GM12878 (cell line): ENCODE measurements at regions not wholly inside any gene's neighbourhood (a gene's known extent, or its start where the extent isn't known, plus 50 kb on each side); places are given as distances from the start of the nearest gene placed in this dataset.

ENCODE experiments used
- ATAC-seq: fragments of 200-7000 bp; cut with Tn5 transposase; 3 replicates; pipeline ENCODE4 v1.9.1; 2020; ENCODE audit warnings: mild to moderate bottlenecking, moderate library complexity
- BruUV-seq: library from RNA; stranded (reverse); fragments of 400-500 nt; replicated peaks from 2 replicates; lab custom pipeline; 2021; lab: Mats Ljungman, UMichigan
- CTCF ChIA-PET: fragments of 300-600 bp; sonication (Branson Sonifier 250); formaldehyde crosslinking; extraction: SDS; loops from one replicate; lab custom pipeline; 2021; ENCODE audit warnings: inconsistent platforms; lab: Yijun Ruan, JAX
- POLR2A ChIA-PET: fragments of 350-600 bp; formaldehyde crosslinking; extraction: SDS; loops from one replicate; lab custom pipeline; 2021; ENCODE audit warnings: inconsistent platforms; lab: Charles Lee
- RAD21 ChIA-PET: fragments of 300-600 bp; sonication (Branson Sonifier 250); formaldehyde crosslinking; loops from one replicate; lab custom pipeline; 2023; ENCODE audit warnings: antibody characterized with exemption; ENCODE audit not compliant: unreplicated experiment; lab: Charles Lee
- SMC1A ChIA-PET: fragments of 300-600 bp; sonication (Branson Sonifier 250); formaldehyde crosslinking; loops from one replicate; lab custom pipeline; 2023; ENCODE audit not compliant: unreplicated experiment, uncharacterized antibody; lab: Charles Lee
- DNase-seq: peaks from one replicate; pipeline ENCODE4 v3.0.0-alpha.2; 2011; ENCODE audit warnings: low read depth, low spot score
- FAIRE-seq: peaks from 3 replicates; lab custom pipeline; 2011; peaks lifted over from hg19 to GRCh38; lab: Jason Lieb, UNC
- H2AFZ ChIP-seq: 2 replicates; pipeline ENCODE4 v1.6.0; 2011; ENCODE audit warnings: low read depth, low read length, control low read depth; ENCODE audit not compliant: control insufficient read depth
- H3K27ac ChIP-seq: 2 replicates; pipeline ENCODE4 v1.5.1; 2011; ENCODE audit warnings: control low read depth; ENCODE audit not compliant: control insufficient read depth, insufficient read depth
- H3K27me3 ChIP-seq, 2 experiments: replicated peaks in 1 of 2; 2 replicates each; pipeline versions ENCODE4 v1.6.0 to v1.6.1; 2011; ENCODE audit warnings: low read length in 1 of 2; ENCODE audit not compliant: control insufficient read depth in 2 of 2, insufficient read depth in 2 of 2
- H3K36me3 ChIP-seq, 2 experiments: 2 replicates each; pipeline ENCODE4 v1.5.1; 2011; ENCODE audit warnings: low read length in 1 of 2; ENCODE audit not compliant: control insufficient read depth in 2 of 2, insufficient read depth in 2 of 2
- H3K4me1 ChIP-seq: 2 replicates; pipeline ENCODE4 v1.6.1; 2011; ENCODE audit warnings: mild to moderate bottlenecking, low read length, moderate library complexity, mixed read lengths; ENCODE audit not compliant: control insufficient read depth, insufficient read depth
- H3K4me2 ChIP-seq: 2 replicates; pipeline ENCODE4 v1.6.0; 2011; ENCODE audit warnings: control low read depth; ENCODE audit not compliant: control insufficient read depth, insufficient read depth
- H3K4me3 ChIP-seq: fragments of 200-600 bp; sonication (generic); 2 replicates; pipeline ENCODE4 v1.5.1; 2016
- H3K79me2 ChIP-seq: 2 replicates; pipeline ENCODE4 v1.6.0; 2011; ENCODE audit warnings: low read length; ENCODE audit not compliant: control insufficient read depth, insufficient read depth
- H3K9ac ChIP-seq: 2 replicates; pipeline ENCODE4 v1.8.0; 2011; ENCODE audit warnings: low read length, control low read depth, mixed read lengths; ENCODE audit not compliant: control insufficient read depth, insufficient read depth
- H3K9me3 ChIP-seq: replicated peaks from 3 replicates; pipeline ENCODE4 v1.5.1; 2011; ENCODE audit warnings: mild to moderate bottlenecking, low read length; ENCODE audit not compliant: control insufficient read depth, insufficient read depth
- H4K20me1 ChIP-seq: 2 replicates; pipeline ENCODE4 v1.6.0; 2011; ENCODE audit not compliant: control insufficient read depth, insufficient read depth
- BCL11A ChIP-seq: IDR thresholded peaks from 2 replicates; pipeline ENCODE4 v1.6.1; 2011; ENCODE audit warnings: low read depth, low read length
- CHD2 ChIP-seq: IDR thresholded peaks from 2 replicates; pipeline ENCODE4 v1.6.1; 2011; ENCODE audit warnings: low read depth, low read length, improper control_type of control experiment, borderline replicate concordance
- CREB1 ChIP-seq: IDR thresholded peaks from 2 replicates; pipeline ENCODE4 v1.6.1; 2012; ENCODE audit warnings: low read depth, mild to moderate bottlenecking, inconsistent platforms
- EP300 ChIP-seq, 2 experiments: fragments of 150-350 bp in 1 of 2; IDR thresholded peaks; 2 replicates each; pipeline ENCODE4 v1.6.1; 2011 to 2012; ENCODE audit warnings: low read depth in 2 of 2, low read length in 2 of 2, borderline replicate concordance in 1 of 2, improper control_type of control experiment in 1 of 2, inconsistent platforms in 1 of 2; ENCODE audit not compliant: control insufficient read depth in 1 of 2
- FOS ChIP-seq: IDR thresholded peaks from 3 replicates; pipeline ENCODE4 v1.6.1; 2011; ENCODE audit warnings: borderline replicate concordance; ENCODE audit not compliant: insufficient read length; ENCODE audit errors: extremely low read depth
- KDM1A ChIP-seq: fragments of 200-600 bp; sonication (generic); IDR thresholded peaks from 2 replicates; pipeline ENCODE4 v1.6.1; 2016; ENCODE audit warnings: borderline replicate concordance
- MTA3 ChIP-seq: IDR thresholded peaks from 2 replicates; pipeline ENCODE4 v1.6.1; 2012; ENCODE audit warnings: low read length, inconsistent platforms, borderline replicate concordance
- POLR2A ChIP-seq: IDR thresholded peaks from 2 replicates; pipeline ENCODE4 v1.6.1; 2011; ENCODE audit warnings: low read depth, mild to moderate bottlenecking, low read length
- RCOR1 ChIP-seq: conservative IDR thresholded peaks from 2 replicates; pipeline ENCODE4 v1.6.1; 2012; ENCODE audit warnings: low read depth, low read length, improper control_type of control experiment
- SMAD1 ChIP-seq: fragments of 450-650 bp; IDR thresholded peaks from 2 replicates; pipeline ENCODE4 v1.6.1; 2018; ENCODE audit warnings: mild to moderate bottlenecking, low read depth; ENCODE audit not compliant: partially characterized antibody
- TARDBP ChIP-seq: IDR thresholded peaks from 2 replicates; pipeline ENCODE4 v1.6.1; 2016; ENCODE audit warnings: borderline replicate concordance
- TCF7 ChIP-seq: IDR thresholded peaks from 2 replicates; pipeline ENCODE4 v1.6.1; 2014; ENCODE audit warnings: antibody characterized with exemption, borderline replicate concordance
- ZSCAN29 ChIP-seq: fragments of 450-650 bp; IDR thresholded peaks from 2 replicates; pipeline ENCODE4 v1.6.1; 2017; ENCODE audit warnings: mild to moderate bottlenecking, moderate library complexity
- WGBS: methylation state at CpG from one replicate; pipeline ENCODE4 v1.1.6; 2016; ENCODE audit warnings: low lambda C conversion rate; ENCODE audit not compliant: insufficient replicate concordance, insufficient coverage; ENCODE audit errors: missing lambda C conversion rate; 5-methylcytosine and 5-hydroxymethylcytosine counted together
- in situ Hi-C: fragments of 300-500 bp; cut with MboI; formaldehyde crosslinking; loops from 9 replicates; pipeline ENCODE4 v1.14.3; 2018; ENCODE audit warnings: mixed read lengths
- intact Hi-C: fragments of 100-400 bp; cut with micrococcal nuclease; formaldehyde crosslinking; loops from one replicate; pipeline ENCODE4 v1.14.2; 2022; ENCODE audit not compliant: unreplicated experiment
- TF ChIP-seq, protein P1 (sequence below): fragments of 450-650 bp; IDR thresholded peaks from 2 replicates; pipeline ENCODE4 v1.6.1; 2014; ENCODE audit warnings: mild to moderate bottlenecking
- TF ChIP-seq, protein P2 (sequence below): IDR thresholded peaks from 2 replicates; pipeline ENCODE4 v1.6.1; 2011; ENCODE audit warnings: borderline replicate concordance, low read depth, mild to moderate bottlenecking, moderate library complexity, low read length; ENCODE audit not compliant: insufficient read depth, poor library complexity, severe bottlenecking

DNA sequence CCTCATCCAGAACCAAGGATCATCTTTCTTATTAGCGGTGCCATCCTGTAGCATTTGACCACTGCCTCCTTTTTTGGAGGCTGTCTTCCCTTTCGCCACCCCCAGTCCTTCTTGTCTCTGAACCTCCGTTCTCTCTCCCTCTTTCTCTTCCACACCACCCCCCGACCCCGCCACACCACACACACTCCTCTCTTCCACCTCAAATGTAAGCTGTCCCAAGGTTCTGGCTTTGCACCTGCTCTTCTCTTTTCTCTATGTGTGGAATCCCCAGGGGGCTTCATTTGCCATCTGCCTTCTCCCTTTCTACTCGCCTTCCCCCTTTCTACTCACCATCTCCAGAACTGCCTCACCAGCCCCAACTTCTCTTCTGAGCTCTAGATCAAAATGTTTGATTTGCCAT is 111.3 kb upstream of the CDYL start:
- no TSS peak for BruUV-seq
- in situ Hi-C loops (no loop called here), intact Hi-C loops (no loop called here)
- Histone ChIP-seq H3K9ac (no peak overlapping the region), H3K36me3 (no peaks in the 10 kb centered on the region), H3K9me3 (no peaks in the 10 kb centered on the region; the same call in 2 of the 3 replicates), H3K4me3 (no peak overlapping the region), H2AFZ (no peak overlapping the region), H3K27me3 (no peaks in the 10 kb centered on the region; a peak in 2 of 4 replicates), H4K20me1 (no peaks in the 10 kb centered on the region; the same call in 1 of the 2 replicates), H3K4me1 (no peaks in the 10 kb centered on the region), H3K27ac (no peak overlapping the region), H3K79me2 (no peaks in the 10 kb centered on the region), H3K4me2 (no peak overlapping the region)
- DNase-seq (no peak), FAIRE-seq (no peak), ATAC-seq (no peak)
- ChIA-PET CTCF (interaction anchor here (1.6 kb wide), 1 partner anchor 366 kb away, joined by 5 read pairs; no protein-coding TSS in a partner anchor), SMC1A (no interaction called here), POLR2A (no interaction called here), RAD21 (no interaction called here)
- 25% methylated on average over 5 of the region's 6 CpGs for WGBS
- TF ChIP-seq TARDBP (no peak), ZSCAN29 (no peak), CREB1 (no peak), KDM1A (no peak), FOS (no peak), TCF7 (no peak), POLR2A (no peak), MTA3 (no peak), RCOR1 (no peak), EP300 (IDR thresholded peaks at IDR 0.05; ENCODE audit: borderline replicate concordance in 1 of 2, control insufficient read depth in 1 of 2, low read depth in 2 of 2, low read length in 2 of 2) (no peak), BCL11A (no peak), CHD2 (no peak), SMAD1 (no peak)
- TF ChIP-seq, protein P1, sequence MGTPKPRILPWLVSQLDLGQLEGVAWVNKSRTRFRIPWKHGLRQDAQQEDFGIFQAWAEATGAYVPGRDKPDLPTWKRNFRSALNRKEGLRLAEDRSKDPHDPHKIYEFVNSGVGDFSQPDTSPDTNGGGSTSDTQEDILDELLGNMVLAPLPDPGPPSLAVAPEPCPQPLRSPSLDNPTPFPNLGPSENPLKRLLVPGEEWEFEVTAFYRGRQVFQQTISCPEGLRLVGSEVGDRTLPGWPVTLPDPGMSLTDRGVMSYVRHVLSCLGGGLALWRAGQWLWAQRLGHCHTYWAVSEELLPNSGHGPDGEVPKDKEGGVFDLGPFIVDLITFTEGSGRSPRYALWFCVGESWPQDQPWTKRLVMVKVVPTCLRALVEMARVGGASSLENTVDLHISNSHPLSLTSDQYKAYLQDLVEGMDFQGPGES, result no peak
- TF ChIP-seq, protein P2, sequence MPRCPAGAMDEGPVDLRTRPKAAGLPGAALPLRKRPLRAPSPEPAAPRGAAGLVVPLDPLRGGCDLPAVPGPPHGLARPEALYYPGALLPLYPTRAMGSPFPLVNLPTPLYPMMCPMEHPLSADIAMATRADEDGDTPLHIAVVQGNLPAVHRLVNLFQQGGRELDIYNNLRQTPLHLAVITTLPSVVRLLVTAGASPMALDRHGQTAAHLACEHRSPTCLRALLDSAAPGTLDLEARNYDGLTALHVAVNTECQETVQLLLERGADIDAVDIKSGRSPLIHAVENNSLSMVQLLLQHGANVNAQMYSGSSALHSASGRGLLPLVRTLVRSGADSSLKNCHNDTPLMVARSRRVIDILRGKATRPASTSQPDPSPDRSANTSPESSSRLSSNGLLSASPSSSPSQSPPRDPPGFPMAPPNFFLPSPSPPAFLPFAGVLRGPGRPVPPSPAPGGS, result no peak
